HG03103 (cell line): ENCODE measurements at regions not wholly inside any gene's neighbourhood (a gene's known extent, or its start where the extent isn't known, plus 50 kb on each side); places are given as distances from the start of the nearest gene placed in this dataset.
"Not testable (repeated sequence)": the region's sequence is repeated elsewhere in the genome, so short reads cannot be mapped to it uniquely, and the experiment has no call there.

Source experiments
- ATAC-seq: cut with Tn5 transposase; IDR thresholded peaks from one replicate; pipeline ENCODE4 v1.9.1; 2021; ENCODE audit warnings: low read depth; ENCODE audit not compliant: unreplicated experiment

GRCh38 chr18:65671621-65672415 lies 79.0 kb upstream of the CDH7 start:
- no peak for ATAC-seq

GRCh38 chr18:65670145-65670544 lies 80.7 kb upstream of the CDH7 start:
- not testable (repeated sequence) for ATAC-seq

- ATAC-seq: no peak
These were observed 89.4 kb upstream of the CDH7 start for GRCh38 chr18:65661391-65661790.

- ATAC-seq: no peak
These were observed 90.9 kb upstream of the CDH7 start for GRCh38 chr18:65659912-65660311.

- ATAC-seq: no peak
These were observed 91.5 kb upstream of the CDH7 start for GRCh38 chr18:65659312-65659711.

GRCh38 chr18:65651192-65651591 lies 99.6 kb upstream of the CDH7 start:
- ATAC-seq: no peak

- no peak for ATAC-seq
These were observed 118.6 kb upstream of the CDH7 start for GRCh38 chr18:65632236-65632635.

GRCh38 chr18:65631766-65632165 lies 119.0 kb upstream of the CDH7 start:
- no peak for ATAC-seq

- ATAC-seq: no peak
These were observed 122.4 kb upstream of the CDH7 start for GRCh38 chr18:65628390-65628789.

- no peak for ATAC-seq
These were observed 127.1 kb upstream of the CDH7 start for GRCh38 chr18:65623676-65624075.

- ATAC-seq: no peak
These were observed 128.4 kb upstream of the CDH7 start for GRCh38 chr18:65622436-65622835.

- ATAC-seq: no peak
These were observed 130.6 kb upstream of the CDH7 start for GRCh38 chr18:65620076-65620696.

- no peak for ATAC-seq
These were observed 139.9 kb upstream of the CDH7 start for GRCh38 chr18:65610939-65611338.

- no peak for ATAC-seq
These were observed 142.3 kb upstream of the CDH7 start for GRCh38 chr18:65608471-65608870.

- no peak for ATAC-seq
These were observed 143.7 kb upstream of the CDH7 start for GRCh38 chr18:65607161-65607560.

GRCh38 chr18:65606551-65607130 lies 144.2 kb upstream of the CDH7 start:
- ATAC-seq: no peak

- not testable (repeated sequence) for ATAC-seq
These were observed 145.5 kb upstream of the CDH7 start for GRCh38 chr18:65605352-65605751.

GRCh38 chr18:65601775-65602174 lies 149.0 kb upstream of the CDH7 start:
- no peak for ATAC-seq

- no peak for ATAC-seq
These were observed 158.4 kb upstream of the CDH7 start for GRCh38 chr18:65592435-65592834.

- ATAC-seq: no peak
These were observed 163.3 kb upstream of the CDH7 start for GRCh38 chr18:65587491-65587890.

GRCh38 chr18:65582094-65582493 lies 168.7 kb upstream of the CDH7 start:
- ATAC-seq: not testable (repeated sequence)

GRCh38 chr18:65568866-65569265 lies 181.9 kb upstream of the CDH7 start:
- ATAC-seq: no peak
